GM12891 (cell line): ENCODE measurements at regions not wholly inside any gene's neighbourhood (a gene's known extent, or its start where the extent isn't known, plus 50 kb on each side); places are given as distances from the start of the nearest gene placed in this dataset.

Experiments
- PAX5 ChIP-seq: IDR thresholded peaks from 2 replicates; pipeline ENCODE4 v1.6.1; 2011; ENCODE audit warnings: low read length, moderate library complexity, mild to moderate bottlenecking; ENCODE audit not compliant: insufficient read depth, severe bottlenecking
- POLR2A ChIP-seq: IDR thresholded peaks from 2 replicates; pipeline ENCODE4 v1.6.1; 2011; ENCODE audit warnings: low read depth, low read length, control low read depth
- POLR2AphosphoS5 ChIP-seq: IDR thresholded peaks from 2 replicates; pipeline ENCODE4 v1.6.1; 2011; ENCODE audit warnings: low read depth, low read length, control low read depth
- POU2F2 ChIP-seq: IDR thresholded peaks from 2 replicates; pipeline ENCODE4 v1.6.1; 2011; ENCODE audit warnings: low read depth, mild to moderate bottlenecking, control low read depth, low read length, moderate library complexity
- SPI1 ChIP-seq: IDR thresholded peaks from 2 replicates; pipeline ENCODE4 v1.6.1; 2011; ENCODE audit warnings: low read depth, low read length, control low read depth
- TAF1 ChIP-seq: IDR thresholded peaks from 2 replicates; pipeline ENCODE4 v1.6.1; 2011; ENCODE audit warnings: low read depth, low read length, control low read depth

GRCh38 chr20:55353206-55353605 lies 652.1 kb downstream of the CBLN4 start:
- no peak for TF ChIP-seq POLR2A
- TF ChIP-seq SPI1 = no peak
- no peak for TF ChIP-seq TAF1
- no peak for TF ChIP-seq POLR2AphosphoS5
- TF ChIP-seq POU2F2 = no peak
- TF ChIP-seq PAX5 = no peak
